Activated CD4-positive, alpha-beta memory T cell treated with anti-CD3 and anti-CD28 coated beads, Interleukin-2, amount 10 ng/mL, durations not matched to agents 7 days and 5 days (primary cell): ENCODE measurements at regions not wholly inside any gene's neighbourhood (a gene's known extent, or its start where the extent isn't known, plus 50 kb on each side); places are given as distances from the start of the nearest gene placed in this dataset.

ENCODE experiments used
- CTCF ChIA-PET: fragments of 350-600 bp; sonication (Branson Sonifier 250); formaldehyde crosslinking; loops from one replicate; lab custom pipeline; 2021; ENCODE audit warnings: antibody characterized with exemption, inconsistent platforms; lab: Charles Lee
- POLR2A ChIA-PET: fragments of 350-600 bp; sonication (Branson Sonifier 250); formaldehyde crosslinking; loops from one replicate; lab custom pipeline; 2021; ENCODE audit warnings: antibody characterized with exemption; lab: Charles Lee
- DNase-seq: peaks from one replicate; pipeline ENCODE4 v3.0.0-alpha.2; 2020
- H3K27ac Mint-ChIP-seq: one replicate; pipeline ENCODE4 v1.8.0; 2021; ENCODE audit warnings: mild to moderate bottlenecking, mixed read lengths
- H3K27me3 Mint-ChIP-seq: one replicate; pipeline ENCODE4 v1.8.0; 2021; ENCODE audit warnings: mixed read lengths
- H3K36me3 Mint-ChIP-seq: one replicate; pipeline ENCODE4 v1.8.0; 2021; ENCODE audit warnings: low read depth, mixed read lengths
- H3K4me1 Mint-ChIP-seq: one replicate; pipeline ENCODE4 v1.8.0; 2021; ENCODE audit warnings: mixed read lengths
- H3K4me3 Mint-ChIP-seq: one replicate; pipeline ENCODE4 v1.8.0; 2021; ENCODE audit warnings: mild to moderate bottlenecking, mixed read lengths
- H3K9me3 Mint-ChIP-seq: one replicate; pipeline ENCODE4 v1.8.0; 2021; ENCODE audit warnings: mixed read lengths

- no peak overlapping the region for H3K27ac Mint-ChIP-seq
- POLR2A ChIA-PET, result no interaction called here
- CTCF ChIA-PET, result no interaction called here
Measured at GRCh38 chr3:161821591-161821990, 325.0 kb downstream of the OTOL1 start.

GRCh38 chr3:161822291-161822690, 325.7 kb downstream of the OTOL1 start:
- no peaks in the 10 kb centered on the region for H3K36me3 Mint-ChIP-seq
- no peak overlapping the region for H3K4me3 Mint-ChIP-seq
- no peak for DNase-seq
- CTCF ChIA-PET, result no interaction called here
- no peaks in the 10 kb centered on the region for H3K9me3 Mint-ChIP-seq
- no peak overlapping the region for H3K27ac Mint-ChIP-seq
- POLR2A ChIA-PET, result no interaction called here
- H3K27me3 Mint-ChIP-seq, result no peaks in the 10 kb centered on the region
- no peaks in the 10 kb centered on the region for H3K4me1 Mint-ChIP-seq

More at GRCh38 chr3:161821591-161821990, 325.0 kb downstream of the OTOL1 start:
- Mint-ChIP-seq H3K36me3 (no peaks in the 10 kb centered on the region), H3K9me3 (no peaks in the 10 kb centered on the region), H3K27me3 (no peaks in the 10 kb centered on the region), H3K4me1 (no peaks in the 10 kb centered on the region), H3K4me3 (no peak overlapping the region)
- no peak for DNase-seq

GRCh38 chr3:161823910-161824309, 327.3 kb downstream of the OTOL1 start:
- Mint-ChIP-seq H3K4me1 (no peaks in the 10 kb centered on the region), H3K4me3 (no peak overlapping the region), H3K36me3 (no peaks in the 10 kb centered on the region), H3K27ac (no peak overlapping the region), H3K27me3 (no peaks in the 10 kb centered on the region), H3K9me3 (no peaks in the 10 kb centered on the region)
- CTCF ChIA-PET, result no interaction called here
- DNase-seq, result no peak
- POLR2A ChIA-PET, result no interaction called here

- Mint-ChIP-seq H3K9me3 (no peaks in the 10 kb centered on the region), H3K4me1 (no peaks in the 10 kb centered on the region), H3K27ac (no peak overlapping the region), H3K27me3 (no peaks in the 10 kb centered on the region), H3K4me3 (no peak overlapping the region), H3K36me3 (no peaks in the 10 kb centered on the region)
- no peak for DNase-seq
- ChIA-PET POLR2A (no interaction called here), CTCF (no interaction called here)
Measured at GRCh38 chr3:161838021-161838420, 341.4 kb downstream of the OTOL1 start.

GRCh38 chr3:161848376-161848775, 351.8 kb downstream of the OTOL1 start:
- ChIA-PET CTCF (no interaction called here), POLR2A (no interaction called here)

GRCh38 chr3:161851941-161852566, 355.4 kb downstream of the OTOL1 start:
- ChIA-PET CTCF (no interaction called here), POLR2A (no interaction called here)
- no peaks in the 10 kb centered on the region for H3K4me1 Mint-ChIP-seq
- H3K27ac Mint-ChIP-seq, result no peak overlapping the region
- H3K36me3 Mint-ChIP-seq, result no peaks in the 10 kb centered on the region
- peak; percentile 30 for DNase-seq
- no peaks in the 10 kb centered on the region for H3K27me3 Mint-ChIP-seq
- no peak overlapping the region for H3K4me3 Mint-ChIP-seq
- no peaks in the 10 kb centered on the region for H3K9me3 Mint-ChIP-seq

More at GRCh38 chr3:161848376-161848775, 351.8 kb downstream of the OTOL1 start:
- no peaks in the 10 kb centered on the region for H3K4me1 Mint-ChIP-seq
- no peak for DNase-seq
- H3K4me3 Mint-ChIP-seq, result no peak overlapping the region
- H3K9me3 Mint-ChIP-seq, result no peaks in the 10 kb centered on the region
- H3K27ac Mint-ChIP-seq, result no peak overlapping the region
- H3K36me3 Mint-ChIP-seq, result no peaks in the 10 kb centered on the region
- no peaks in the 10 kb centered on the region for H3K27me3 Mint-ChIP-seq

GRCh38 chr3:161852744-161853143, 356.1 kb downstream of the OTOL1 start:
- Mint-ChIP-seq H3K27ac (no peak overlapping the region), H3K36me3 (no peaks in the 10 kb centered on the region), H3K9me3 (no peaks in the 10 kb centered on the region), H3K4me3 (no peak overlapping the region), H3K27me3 (no peaks in the 10 kb centered on the region), H3K4me1 (no peaks in the 10 kb centered on the region)
- ChIA-PET POLR2A (no interaction called here), CTCF (no interaction called here)
- no peak for DNase-seq

- CTCF ChIA-PET, result no interaction called here
- H3K27ac Mint-ChIP-seq, result no peak overlapping the region
- H3K4me3 Mint-ChIP-seq, result no peak overlapping the region
- H3K4me1 Mint-ChIP-seq, result no peaks in the 10 kb centered on the region
- no peaks in the 10 kb centered on the region for H3K9me3 Mint-ChIP-seq
- H3K36me3 Mint-ChIP-seq, result no peaks in the 10 kb centered on the region
- DNase-seq, result no peak
- H3K27me3 Mint-ChIP-seq, result no peaks in the 10 kb centered on the region
- POLR2A ChIA-PET, result no interaction called here
Measured at GRCh38 chr3:161854232-161854771, 357.7 kb downstream of the OTOL1 start.

GRCh38 chr3:161859057-161859456, 362.4 kb downstream of the OTOL1 start:
- Mint-ChIP-seq H3K36me3 (no peaks in the 10 kb centered on the region), H3K27me3 (no peaks in the 10 kb centered on the region), H3K4me1 (no peaks in the 10 kb centered on the region), H3K4me3 (no peak overlapping the region), H3K27ac (no peak overlapping the region), H3K9me3 (no peaks in the 10 kb centered on the region)
- ChIA-PET POLR2A (no interaction called here), CTCF (no interaction called here)
- no peak for DNase-seq

- no peak for DNase-seq
- no peaks in the 10 kb centered on the region for H3K4me1 Mint-ChIP-seq
Measured at GRCh38 chr3:161859865-161860450, 363.4 kb downstream of the OTOL1 start.

GRCh38 chr3:161863775-161864174, 367.2 kb downstream of the OTOL1 start:
- H3K9me3 Mint-ChIP-seq, result no peaks in the 10 kb centered on the region
- POLR2A ChIA-PET, result no interaction called here
- no peaks in the 10 kb centered on the region for H3K27me3 Mint-ChIP-seq
- no peaks in the 10 kb centered on the region for H3K4me1 Mint-ChIP-seq
- H3K36me3 Mint-ChIP-seq, result no peaks in the 10 kb centered on the region
- no peak overlapping the region for H3K27ac Mint-ChIP-seq
- DNase-seq, result no peak
- CTCF ChIA-PET, result no interaction called here
- H3K4me3 Mint-ChIP-seq, result no peak overlapping the region

More at GRCh38 chr3:161859865-161860450, 363.4 kb downstream of the OTOL1 start:
- ChIA-PET POLR2A (no interaction called here), CTCF (no interaction called here)
- no peaks in the 10 kb centered on the region for H3K27me3 Mint-ChIP-seq
- no peaks in the 10 kb centered on the region for H3K36me3 Mint-ChIP-seq
- H3K9me3 Mint-ChIP-seq, result no peaks in the 10 kb centered on the region
- H3K4me3 Mint-ChIP-seq, result no peak overlapping the region
- H3K27ac Mint-ChIP-seq, result no peak overlapping the region

- POLR2A ChIA-PET, result no interaction called here
- Mint-ChIP-seq H3K4me1 (no peaks in the 10 kb centered on the region), H3K27me3 (no peaks in the 10 kb centered on the region), H3K4me3 (no peak overlapping the region), H3K36me3 (no peaks in the 10 kb centered on the region), H3K27ac (no peak overlapping the region), H3K9me3 (no peaks in the 10 kb centered on the region)
- DNase-seq, result no peak
- CTCF ChIA-PET, result no interaction called here
Measured at GRCh38 chr3:161866176-161866575, 369.6 kb downstream of the OTOL1 start.

GRCh38 chr3:161875483-161875882, 378.9 kb downstream of the OTOL1 start:
- Mint-ChIP-seq H3K27me3 (no peaks in the 10 kb centered on the region), H3K36me3 (no peaks in the 10 kb centered on the region), H3K4me3 (no peak overlapping the region), H3K9me3 (no peaks in the 10 kb centered on the region), H3K27ac (no peak overlapping the region), H3K4me1 (no peaks in the 10 kb centered on the region)
- ChIA-PET CTCF (no interaction called here), POLR2A (no interaction called here)
- no peak for DNase-seq

- Mint-ChIP-seq H3K4me1 (no peaks in the 10 kb centered on the region), H3K36me3 (no peaks in the 10 kb centered on the region), H3K27ac (no peak overlapping the region), H3K4me3 (no peak overlapping the region), H3K9me3 (peaks cover under 1% of the 10 kb centered on the region), H3K27me3 (no peaks in the 10 kb centered on the region)
- DNase-seq, result no peak
- CTCF ChIA-PET, result interaction anchor here (0.7 kb wide), 1 partner anchor 16 kb away, joined by 3 read pairs; no protein-coding TSS in a partner anchor
- POLR2A ChIA-PET, result no interaction called here
Measured at GRCh38 chr3:161879470-161879869, 382.9 kb downstream of the OTOL1 start.
